Smooth muscle cell (in vitro differentiated cells): ENCODE measurements at regions not wholly inside any gene's neighbourhood (a gene's known extent, or its start where the extent isn't known, plus 50 kb on each side); places are given as distances from the start of the nearest gene placed in this dataset.

Source experiments
- DNase-seq: peaks from one replicate; lab custom pipeline; 2025; ENCODE audit not compliant: unreplicated experiment; lab: John Stamatoyannopoulos, UW
- H2AFZ ChIP-seq: fragments of 200-600 bp; sonication (generic); 2 replicates; pipeline ENCODE4 v1.6.0; 2016; ENCODE audit warnings: antibody characterized with exemption, low read depth, mild to moderate bottlenecking
- H3F3A ChIP-seq: fragments of 200-600 bp; sonication (generic); 2 replicates; pipeline ENCODE4 v1.6.0; 2017; ENCODE audit warnings: antibody characterized with exemption, low read depth
- H3K27ac ChIP-seq: fragments of 200-600 bp; sonication (generic); 2 replicates; pipeline ENCODE4 v1.5.1; 2016; ENCODE audit warnings: low read depth, mild to moderate bottlenecking
- H3K27me3 ChIP-seq: fragments of 200-600 bp; sonication (generic); 2 replicates; pipeline ENCODE4 v1.6.1; 2016; ENCODE audit warnings: low read depth, mild to moderate bottlenecking
- H3K36me3 ChIP-seq: fragments of 200-600 bp; sonication (generic); 2 replicates; pipeline ENCODE4 v1.5.1; 2016; ENCODE audit warnings: low read depth
- H3K4me1 ChIP-seq: fragments of 200-600 bp; sonication (generic); 2 replicates; pipeline ENCODE4 v1.5.1; 2016; ENCODE audit warnings: low read depth
- H3K4me2 ChIP-seq: fragments of 200-600 bp; sonication (generic); 2 replicates; pipeline ENCODE4 v1.6.0; 2016; ENCODE audit warnings: mild to moderate bottlenecking
- H3K4me3 ChIP-seq: fragments of 200-600 bp; sonication (generic); 2 replicates; pipeline ENCODE4 v1.5.1; 2016; ENCODE audit warnings: mild to moderate bottlenecking
- H3K79me2 ChIP-seq: fragments of 200-600 bp; sonication (generic); 2 replicates; pipeline ENCODE4 v1.6.0; 2016; ENCODE audit warnings: low read depth, mild to moderate bottlenecking
- H3K9ac ChIP-seq: fragments of 200-600 bp; sonication (generic); 2 replicates; pipeline ENCODE4 v1.6.0; 2016; ENCODE audit warnings: low read depth
- H3K9me3 ChIP-seq: fragments of 200-600 bp; sonication (generic); replicated peaks from 2 replicates; pipeline ENCODE4 v1.5.1; 2016; ENCODE audit warnings: low read depth
- H4K20me1 ChIP-seq: fragments of 200-600 bp; sonication (generic); 2 replicates; pipeline ENCODE4 v1.6.0; 2016; ENCODE audit warnings: low read depth
- WGBS: methylation state at CpG from one replicate; pipeline ENCODE4 v1.1.7; 2016; ENCODE audit warnings: low lambda C conversion rate; 5-methylcytosine and 5-hydroxymethylcytosine counted together
- TF ChIP-seq, protein P1 (sequence below): fragments of 200-600 bp; sonication (generic); IDR thresholded peaks from 2 replicates; pipeline ENCODE4 v1.5.1; 2017; ENCODE audit warnings: borderline replicate concordance, mild to moderate bottlenecking, antibody characterized with exemption; ENCODE audit not compliant: insufficient read depth, poor library complexity, severe bottlenecking

- peaks cover 14% of the 10 kb centered on the region for H3K4me1 ChIP-seq
- TF ChIP-seq, protein P1, sequence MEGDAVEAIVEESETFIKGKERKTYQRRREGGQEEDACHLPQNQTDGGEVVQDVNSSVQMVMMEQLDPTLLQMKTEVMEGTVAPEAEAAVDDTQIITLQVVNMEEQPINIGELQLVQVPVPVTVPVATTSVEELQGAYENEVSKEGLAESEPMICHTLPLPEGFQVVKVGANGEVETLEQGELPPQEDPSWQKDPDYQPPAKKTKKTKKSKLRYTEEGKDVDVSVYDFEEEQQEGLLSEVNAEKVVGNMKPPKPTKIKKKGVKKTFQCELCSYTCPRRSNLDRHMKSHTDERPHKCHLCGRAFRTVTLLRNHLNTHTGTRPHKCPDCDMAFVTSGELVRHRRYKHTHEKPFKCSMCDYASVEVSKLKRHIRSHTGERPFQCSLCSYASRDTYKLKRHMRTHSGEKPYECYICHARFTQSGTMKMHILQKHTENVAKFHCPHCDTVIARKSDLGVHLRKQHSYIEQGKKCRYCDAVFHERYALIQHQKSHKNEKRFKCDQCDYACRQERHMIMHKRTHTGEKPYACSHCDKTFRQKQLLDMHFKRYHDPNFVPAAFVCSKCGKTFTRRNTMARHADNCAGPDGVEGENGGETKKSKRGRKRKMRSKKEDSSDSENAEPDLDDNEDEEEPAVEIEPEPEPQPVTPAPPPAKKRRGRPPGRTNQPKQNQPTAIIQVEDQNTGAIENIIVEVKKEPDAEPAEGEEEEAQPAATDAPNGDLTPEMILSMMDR: no peak
- WGBS: 98% methylated on average over 3 of the region's 3 CpGs
- no peaks in the 10 kb centered on the region for H3F3A ChIP-seq
- H3K36me3 ChIP-seq: no peaks in the 10 kb centered on the region
- no peaks in the 10 kb centered on the region for H3K79me2 ChIP-seq
- H4K20me1 ChIP-seq: no peaks in the 10 kb centered on the region
- H2AFZ ChIP-seq: no peak overlapping the region
- no peak for DNase-seq
- H3K27ac ChIP-seq: no peak overlapping the region
- no peaks in the 10 kb centered on the region for H3K9me3 ChIP-seq
- no peak overlapping the region for H3K4me2 ChIP-seq
- H3K27me3 ChIP-seq: no peaks in the 10 kb centered on the region
- H3K4me3 ChIP-seq: no peak overlapping the region
- no peak overlapping the region for H3K9ac ChIP-seq
These were observed 430.6 kb downstream of the NR2F1-AS1 start for GRCh38 chr5:93150311-93151012.

- no peak for DNase-seq
These were observed 435.3 kb downstream of the NR2F1-AS1 start for GRCh38 chr5:93145767-93146166.

DNA sequence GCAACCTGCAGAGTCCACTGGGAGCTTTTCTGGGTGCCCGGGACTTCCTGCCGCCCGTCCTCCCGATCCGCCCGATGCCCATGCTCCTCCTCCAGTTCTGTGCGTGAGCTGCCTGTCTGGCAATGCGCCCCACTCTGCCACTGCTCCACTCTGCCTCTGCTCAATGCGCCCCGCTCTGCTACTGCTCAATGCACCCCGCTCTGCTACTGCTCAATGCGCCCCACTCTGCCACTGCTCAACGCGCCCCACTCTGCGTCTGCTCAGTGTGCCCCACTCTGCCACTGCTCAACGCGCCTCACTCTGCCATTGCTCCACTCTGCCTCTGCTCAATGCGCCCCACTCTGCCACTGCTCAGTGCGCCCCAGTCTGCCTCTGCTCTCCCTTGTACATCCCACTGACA lies 436.0 kb downstream of the NR2F1-AS1 start:
- Histone ChIP-seq H3F3A (no peaks in the 10 kb centered on the region), H3K79me2 (no peaks in the 10 kb centered on the region), H3K4me3 (no peak overlapping the region), H3K4me1 (no peaks in the 10 kb centered on the region), H3K9me3 (no peaks in the 10 kb centered on the region), H3K27ac (no peak overlapping the region), H4K20me1 (no peaks in the 10 kb centered on the region), H3K4me2 (no peak overlapping the region), H3K9ac (no peak overlapping the region), H3K36me3 (no peaks in the 10 kb centered on the region), H3K27me3 (no peaks in the 10 kb centered on the region), H2AFZ (no peak overlapping the region)
- 96% methylated on average over 17 of the region's 19 CpGs for WGBS
- no peak for DNase-seq
- TF ChIP-seq, protein P1: no peak

More at GRCh38 chr5:93145767-93146166, 435.3 kb downstream of the NR2F1-AS1 start:
- no peak overlapping the region for H3K27ac ChIP-seq
- H3K36me3 ChIP-seq: no peaks in the 10 kb centered on the region
- H4K20me1 ChIP-seq: no peaks in the 10 kb centered on the region
- no peak overlapping the region for H3K4me2 ChIP-seq
- 92% methylated on average over 2 of the region's 2 CpGs for WGBS
- H3K27me3 ChIP-seq: no peaks in the 10 kb centered on the region
- no peaks in the 10 kb centered on the region for H3K4me1 ChIP-seq
- H3K4me3 ChIP-seq: no peak overlapping the region
- TF ChIP-seq, protein P1: no peak
- H3K9ac ChIP-seq: no peak overlapping the region
- H3K79me2 ChIP-seq: no peaks in the 10 kb centered on the region
- no peaks in the 10 kb centered on the region for H3F3A ChIP-seq
- no peak overlapping the region for H2AFZ ChIP-seq
- H3K9me3 ChIP-seq: no peaks in the 10 kb centered on the region

DNA sequence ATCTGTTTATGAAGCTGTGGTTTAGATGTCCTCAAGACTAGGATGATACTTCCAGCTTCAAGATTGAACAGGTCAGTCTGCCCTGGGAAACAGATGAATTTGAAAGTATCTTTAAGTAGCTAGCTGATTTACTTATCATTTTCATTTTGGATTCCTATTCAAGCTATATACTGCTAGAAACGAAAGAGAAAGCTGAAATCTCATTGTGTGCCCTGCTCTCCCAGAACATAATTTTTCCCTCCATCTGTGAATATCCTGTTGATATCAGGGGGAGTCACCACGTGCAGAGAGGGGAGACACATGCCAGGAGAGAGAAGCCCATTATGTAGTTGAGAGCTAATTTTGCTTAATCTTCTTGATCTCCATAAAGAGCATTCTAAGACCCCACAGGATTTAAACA lies 439.1 kb downstream of the NR2F1-AS1 start:
- H3K4me3 ChIP-seq: no peak overlapping the region
- no peaks in the 10 kb centered on the region for H3K79me2 ChIP-seq
- H2AFZ ChIP-seq: peak overlapping the region; percentile 73
- TF ChIP-seq, protein P1: no peak
- H3K27me3 ChIP-seq: no peaks in the 10 kb centered on the region
- H3K4me1 ChIP-seq: no peaks in the 10 kb centered on the region
- no peaks in the 10 kb centered on the region for H3K9me3 ChIP-seq
- WGBS: 53% methylated on average over 2 of the region's 2 CpGs
- H3K27ac ChIP-seq: peak overlapping the region; percentile 6
- no peaks in the 10 kb centered on the region for H3K36me3 ChIP-seq
- H3F3A ChIP-seq: no peaks in the 10 kb centered on the region
- no peak for DNase-seq
- no peak overlapping the region for H3K9ac ChIP-seq
- H4K20me1 ChIP-seq: no peaks in the 10 kb centered on the region
- H3K4me2 ChIP-seq: peak overlapping the region; percentile 63
